Natural killer cell (primary cell): ENCODE measurements at regions not wholly inside any gene's neighbourhood (a gene's known extent, or its start where the extent isn't known, plus 50 kb on each side); places are given as distances from the start of the nearest gene placed in this dataset.
"Not testable (repeated sequence)": the region's sequence is repeated elsewhere in the genome, so short reads cannot be mapped to it uniquely, and the experiment has no call there.

Experiments used
- ATAC-seq, 3 donors: fragments of 150-1000 bp in 2 of 3; fragments of 200-7000 bp in 1 of 3; cut with Tn5 transposase; 1 replicate in 1 of 3; 2 replicates in 2 of 3; pipeline ENCODE4 v1.10.0; 2021; ENCODE audit warnings: mild to moderate bottlenecking in 2 of 3, moderate library complexity in 2 of 3
- DNase-seq, 2 donors: peaks; one replicate each; pipeline versions ENCODE4 v3.0.0 to v3.0.0-alpha.2; 2013 to 2021; ENCODE audit warnings: mixed read lengths in 1 of 2
- H3K27ac ChIP-seq: one replicate; pipeline ENCODE4 v1.5.1; 2013; ENCODE audit warnings: mild to moderate bottlenecking, low read length
- H3K27me3 ChIP-seq: one replicate; pipeline ENCODE4 v1.6.1; 2013; ENCODE audit warnings: low read length; ENCODE audit not compliant: control insufficient read depth, insufficient read depth
- H3K36me3 ChIP-seq: one replicate; pipeline ENCODE4 v1.6.1; 2013; ENCODE audit warnings: low read length; ENCODE audit not compliant: control insufficient read depth, insufficient read depth
- H3K4me1 ChIP-seq: one replicate; pipeline ENCODE4 v1.6.1; 2013; ENCODE audit warnings: low read length; ENCODE audit not compliant: control insufficient read depth, insufficient read depth
- H3K4me3 ChIP-seq: one replicate; pipeline ENCODE4 v1.5.1; 2013; ENCODE audit warnings: low read length
- H3K9me3 ChIP-seq: one replicate; pipeline ENCODE4 v1.6.1; 2013; ENCODE audit warnings: low read length; ENCODE audit not compliant: control insufficient read depth, insufficient read depth
- H3K27ac Mint-ChIP-seq, 2 donors: one replicate each; pipeline ENCODE4 v1.8.0; 2022; ENCODE audit warnings: mild to moderate bottlenecking in 2 of 2, mixed read lengths in 2 of 2, moderate library complexity in 1 of 2
- H3K27me3 Mint-ChIP-seq, 2 donors: one replicate each; pipeline ENCODE4 v1.8.0; 2022; ENCODE audit warnings: low read depth in 2 of 2, mixed read lengths in 2 of 2
- H3K36me3 Mint-ChIP-seq: one replicate; pipeline ENCODE4 v1.8.0; 2022; ENCODE audit warnings: mixed read lengths
- H3K4me1 Mint-ChIP-seq, 2 donors: one replicate each; pipeline ENCODE4 v1.8.0; 2022; ENCODE audit warnings: mixed read lengths in 2 of 2
- H3K4me3 Mint-ChIP-seq: one replicate; pipeline ENCODE4 v1.8.0; 2022; ENCODE audit warnings: mild to moderate bottlenecking, moderate library complexity, mixed read lengths
- H3K9me3 Mint-ChIP-seq, 2 donors: one replicate each; pipeline ENCODE4 v1.8.0; 2022; ENCODE audit warnings: mixed read lengths in 2 of 2
- CTCF ChIP-seq: fragments of 200-600 bp; IDR thresholded peaks from one replicate; pipeline ENCODE4 v1.8.0; 2022; ENCODE audit warnings: antibody characterized with exemption
- WGBS: methylation state at CpG from one replicate; pipeline ENCODE4 v1.1.7; 2013; ENCODE audit warnings: missing lambda C conversion rate; ENCODE audit not compliant: insufficient coverage; 5-methylcytosine and 5-hydroxymethylcytosine counted together
- intact Hi-C: fragments of 100-400 bp; cut with micrococcal nuclease; formaldehyde crosslinking; loops from one replicate; pipeline ENCODE4 v1.14.2; 2022

GRCh38 chr18:71233177-71233576 lies 944.3 kb downstream of the SOCS6 start:
- no peak for TF ChIP-seq CTCF
- intact Hi-C loops: no loop called here

GRCh38 chr18:71223486-71223885 lies 934.6 kb downstream of the SOCS6 start:
- intact Hi-C loops: no loop called here
- Mint-ChIP-seq H3K4me3 (no peak overlapping the region), H3K9me3 (peaks cover 3 to 4% of the 10 kb centered on the region in 2 donors), H3K4me1 (no peaks in the 10 kb centered on the region), H3K27me3 (no peaks in the 10 kb centered on the region), H3K27ac (no peak overlapping the region), H3K36me3 (no peaks in the 10 kb centered on the region)
- no peak for TF ChIP-seq CTCF
- no peak for ATAC-seq
- H3K4me3 ChIP-seq: no peak overlapping the region
- DNase-seq: no peak
- H3K9me3 ChIP-seq: peaks cover 7% of the 10 kb centered on the region
- no peak overlapping the region for H3K27ac ChIP-seq
- no peaks in the 10 kb centered on the region for H3K4me1 ChIP-seq
- H3K27me3 ChIP-seq: no peaks in the 10 kb centered on the region
- no peaks in the 10 kb centered on the region for H3K36me3 ChIP-seq

More at GRCh38 chr18:71233177-71233576, 944.3 kb downstream of the SOCS6 start:
- Mint-ChIP-seq H3K27ac (no peak overlapping the region), H3K4me3 (no peak overlapping the region), H3K27me3 (no peaks in the 10 kb centered on the region), H3K9me3 (peaks cover 2 to 3% of the 10 kb centered on the region in 2 donors), H3K4me1 (no peaks in the 10 kb centered on the region), H3K36me3 (no peaks in the 10 kb centered on the region)
- 84% methylated on average over 3 of the region's 4 CpGs for WGBS
- DNase-seq: no peak
- H3K4me3 ChIP-seq: no peak overlapping the region
- H3K9me3 ChIP-seq: no peaks in the 10 kb centered on the region
- ATAC-seq: no peak
- H3K4me1 ChIP-seq: no peaks in the 10 kb centered on the region
- no peaks in the 10 kb centered on the region for H3K36me3 ChIP-seq
- no peaks in the 10 kb centered on the region for H3K27me3 ChIP-seq
- H3K27ac ChIP-seq: no peak overlapping the region

GRCh38 chr18:71221405-71221804 lies 932.6 kb downstream of the SOCS6 start:
- intact Hi-C loops: no loop called here
- no peaks in the 10 kb centered on the region for H3K27me3 Mint-ChIP-seq
- DNase-seq: no peak

GRCh38 chr18:71212739-71213138 lies 923.9 kb downstream of the SOCS6 start:
- H3K36me3 Mint-ChIP-seq, H3K4me3 Mint-ChIP-seq, H3K4me1 Mint-ChIP-seq, intact Hi-C loops, H3K9me3 ChIP-seq, H3K4me1 ChIP-seq, H3K27me3 ChIP-seq, H3K36me3 ChIP-seq, H3K27me3 Mint-ChIP-seq, H3K27ac ChIP-seq, H3K4me3 ChIP-seq, ATAC-seq, DNase-seq, H3K27ac Mint-ChIP-seq: not testable (repeated sequence)
- peaks cover 9 to 19% of the 10 kb centered on the region in 2 donors for H3K9me3 Mint-ChIP-seq
- 95% methylated on average over 25 of the region's 26 CpGs for WGBS

More at GRCh38 chr18:71221405-71221804, 932.6 kb downstream of the SOCS6 start:
- no peak overlapping the region for H3K4me3 Mint-ChIP-seq
- no peaks in the 10 kb centered on the region for H3K4me1 Mint-ChIP-seq
- Histone ChIP-seq H3K9me3 (peaks cover 5% of the 10 kb centered on the region), H3K36me3 (no peaks in the 10 kb centered on the region), H3K27ac (no peak overlapping the region), H3K4me3 (no peak overlapping the region), H3K27me3 (no peaks in the 10 kb centered on the region), H3K4me1 (no peaks in the 10 kb centered on the region)
- ATAC-seq: no peak
- TF ChIP-seq CTCF: no peak
- peaks cover 4 to 7% of the 10 kb centered on the region in 2 donors for H3K9me3 Mint-ChIP-seq
- 88% methylated on average over 6 of the region's 6 CpGs for WGBS
- no peak overlapping the region for H3K27ac Mint-ChIP-seq
- H3K36me3 Mint-ChIP-seq: no peaks in the 10 kb centered on the region
